ENCODE measurements at regions not wholly inside any gene's neighbourhood (a gene's known extent, or its start where the extent isn't known, plus 50 kb on each side); places are given as distances from the start of the nearest gene placed in this dataset.
"Not testable (repeated sequence)": the region's sequence is repeated elsewhere in the genome, so short reads cannot be mapped to it uniquely, and the experiment has no call there.

- Mint-ChIP-seq H3K4me1 (no peaks in the 10 kb centered on the region), H3K27ac (no peak overlapping the region), H3K4me3 (no peak overlapping the region), H3K27me3 (no peaks in the 10 kb centered on the region), H3K9me3 (peaks cover 0 to 7% (median 3%) of the 10 kb centered on the region in 8 donors), H3K36me3 (no peaks in the 10 kb centered on the region)
- Histone ChIP-seq H3K9me3 (ENCODE audit: control insufficient read depth in 1 of 2, low read length in 2 of 2) (no peaks in the 10 kb centered on the region), H3K27ac (ENCODE audit: low read depth, low read length) (no peak overlapping the region), H3K27me3 (ENCODE audit: insufficient read depth, low read length) (no peaks in the 10 kb centered on the region), H3K4me1 (ENCODE audit: insufficient read depth, low read length) (no peaks in the 10 kb centered on the region), H3K36me3 (ENCODE audit: insufficient read depth, low read length) (no peaks in the 10 kb centered on the region), H3K4me3 (ENCODE audit: low read length in 2 of 2) (no peak overlapping the region)
- ChIA-PET CTCF (ENCODE audit: partially characterized antibody) (no interaction called here), POLR2A (ENCODE audit: partially characterized antibody) (no interaction called here)
- no peak for DNase-seq
- intact Hi-C loops (cut with micrococcal nuclease): no loop called here
Measured at GRCh38 chr12:91467686-91468085, 285.1 kb upstream of the DCN start.

- H3K9me3 Mint-ChIP-seq: peaks cover 0 to 7% (median 3%) of the 10 kb centered on the region in 8 donors
- no peaks in the 10 kb centered on the region for H3K36me3 Mint-ChIP-seq
- no peak overlapping the region for H3K27ac Mint-ChIP-seq
- H3K27me3 ChIP-seq (ENCODE audit: insufficient read depth, low read length): no peaks in the 10 kb centered on the region
- intact Hi-C loops (cut with micrococcal nuclease): no loop called here
- no peaks in the 10 kb centered on the region for H3K9me3 ChIP-seq (ENCODE audit: control insufficient read depth in 1 of 2, low read length in 2 of 2)
- no peaks in the 10 kb centered on the region for H3K4me1 Mint-ChIP-seq
- H3K4me3 ChIP-seq (ENCODE audit: low read length in 2 of 2): no peak overlapping the region
- no peak overlapping the region for H3K27ac ChIP-seq (ENCODE audit: low read depth, low read length)
- no peaks in the 10 kb centered on the region for H3K4me1 ChIP-seq (ENCODE audit: insufficient read depth, low read length)
- peaks cover 3 to 9% of the 10 kb centered on the region in 2 donors for H3K27me3 Mint-ChIP-seq
- no peak overlapping the region for H3K4me3 Mint-ChIP-seq
- no peaks in the 10 kb centered on the region for H3K36me3 ChIP-seq (ENCODE audit: insufficient read depth, low read length)
- CTCF ChIA-PET (ENCODE audit: partially characterized antibody): interaction anchor here (0.6 kb wide), 1 partner anchor 8 kb away, joined by 3 read pairs; no protein-coding TSS in a partner anchor
- POLR2A ChIA-PET (ENCODE audit: partially characterized antibody): no interaction called here
- DNase-seq: no peak
Measured at GRCh38 chr12:91461061-91461460, 278.4 kb upstream of the DCN start.

DNA sequence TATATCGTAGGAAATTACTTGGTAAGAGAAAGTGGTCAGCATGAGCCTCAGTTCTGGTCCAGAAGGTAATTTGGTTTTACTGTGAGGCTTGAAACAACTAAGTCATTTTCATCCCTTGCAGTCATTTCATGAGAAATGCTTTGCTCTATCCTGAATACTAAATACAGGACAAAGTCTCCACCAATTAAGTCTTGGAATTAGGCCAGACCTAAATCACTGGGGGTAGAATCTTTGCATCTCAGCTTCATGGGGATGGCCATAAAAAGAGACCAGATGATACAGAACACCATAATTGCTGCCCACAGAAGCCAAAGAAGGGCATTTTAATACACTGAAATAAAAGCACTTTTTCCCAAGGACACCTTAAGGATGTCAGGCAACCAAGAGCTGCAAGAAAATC, 277.9 kb upstream of the DCN start:
- no peaks in the 10 kb centered on the region for H3K36me3 ChIP-seq (ENCODE audit: insufficient read depth, low read length)
- H3K4me3 Mint-ChIP-seq: no peak overlapping the region
- no peaks in the 10 kb centered on the region for H3K36me3 Mint-ChIP-seq
- H3K27ac ChIP-seq (ENCODE audit: low read depth, low read length): no peak overlapping the region
- no peaks in the 10 kb centered on the region for H3K9me3 ChIP-seq (ENCODE audit: control insufficient read depth in 1 of 2, low read length in 2 of 2)
- H3K27ac Mint-ChIP-seq: no peak overlapping the region
- ChIA-PET POLR2A (ENCODE audit: partially characterized antibody) (no interaction called here), CTCF (ENCODE audit: partially characterized antibody) (interaction anchor here (0.6 kb wide), 1 partner anchor 9 kb away, joined by 3 read pairs; no protein-coding TSS in a partner anchor)
- H3K4me1 ChIP-seq (ENCODE audit: insufficient read depth, low read length): no peaks in the 10 kb centered on the region
- DNase-seq: no peak
- H3K4me3 ChIP-seq (ENCODE audit: low read length in 2 of 2): no peak overlapping the region
- no peaks in the 10 kb centered on the region for H3K27me3 ChIP-seq (ENCODE audit: insufficient read depth, low read length)
- H3K4me1 Mint-ChIP-seq: no peaks in the 10 kb centered on the region
- H3K27me3 Mint-ChIP-seq: peaks cover 3 to 9% of the 10 kb centered on the region in 2 donors
- intact Hi-C loops (cut with micrococcal nuclease): no loop called here
- H3K9me3 Mint-ChIP-seq: peaks cover 0 to 6% (median under 1%) of the 10 kb centered on the region in 8 donors

GRCh38 chr12:91455321-91455720, 272.7 kb upstream of the DCN start:
- Mint-ChIP-seq H3K9me3 (peaks cover 1 to 20% (median 14%) of the 10 kb centered on the region in 8 donors), H3K27ac (no peak overlapping the region), H3K4me1 (no peaks in the 10 kb centered on the region), H3K4me3 (no peak overlapping the region), H3K36me3 (no peaks in the 10 kb centered on the region), H3K27me3 (peaks cover 5 to 11% of the 10 kb centered on the region in 2 donors)
- no peak overlapping the region for H3K4me3 ChIP-seq (ENCODE audit: low read length in 2 of 2)
- ChIA-PET CTCF (ENCODE audit: partially characterized antibody) (no interaction called here), POLR2A (ENCODE audit: partially characterized antibody) (no interaction called here)
- no peak for DNase-seq
- no peaks in the 10 kb centered on the region for H3K4me1 ChIP-seq (ENCODE audit: insufficient read depth, low read length)
- no peak overlapping the region for H3K27ac ChIP-seq (ENCODE audit: low read depth, low read length)
- H3K36me3 ChIP-seq (ENCODE audit: insufficient read depth, low read length): no peaks in the 10 kb centered on the region
- intact Hi-C loops (cut with micrococcal nuclease): no loop called here
- H3K9me3 ChIP-seq (ENCODE audit: control insufficient read depth in 1 of 2, low read length in 2 of 2): peaks cover 0 to 3% of the 10 kb centered on the region in 2 donors
- no peaks in the 10 kb centered on the region for H3K27me3 ChIP-seq (ENCODE audit: insufficient read depth, low read length)

GRCh38 chr12:91454179-91454578, 271.6 kb upstream of the DCN start:
- Mint-ChIP-seq H3K9me3 (peaks cover 1 to 24% (median 14%) of the 10 kb centered on the region in 8 donors), H3K36me3 (no peaks in the 10 kb centered on the region), H3K27me3 (peaks cover 5 to 11% of the 10 kb centered on the region in 2 donors), H3K27ac (no peak overlapping the region), H3K4me1 (no peaks in the 10 kb centered on the region), H3K4me3 (no peak overlapping the region)
- H3K4me3 ChIP-seq (ENCODE audit: low read length in 2 of 2): no peak overlapping the region
- ChIA-PET CTCF (ENCODE audit: partially characterized antibody) (no interaction called here), POLR2A (ENCODE audit: partially characterized antibody) (no interaction called here)
- peaks cover 0 to 3% of the 10 kb centered on the region in 2 donors for H3K9me3 ChIP-seq (ENCODE audit: control insufficient read depth in 1 of 2, low read length in 2 of 2)
- no peak overlapping the region for H3K27ac ChIP-seq (ENCODE audit: low read depth, low read length)
- no peaks in the 10 kb centered on the region for H3K4me1 ChIP-seq (ENCODE audit: insufficient read depth, low read length)
- no peaks in the 10 kb centered on the region for H3K36me3 ChIP-seq (ENCODE audit: insufficient read depth, low read length)
- intact Hi-C loops (cut with micrococcal nuclease): no loop called here
- DNase-seq: no peak
- H3K27me3 ChIP-seq (ENCODE audit: insufficient read depth, low read length): no peaks in the 10 kb centered on the region

DNA sequence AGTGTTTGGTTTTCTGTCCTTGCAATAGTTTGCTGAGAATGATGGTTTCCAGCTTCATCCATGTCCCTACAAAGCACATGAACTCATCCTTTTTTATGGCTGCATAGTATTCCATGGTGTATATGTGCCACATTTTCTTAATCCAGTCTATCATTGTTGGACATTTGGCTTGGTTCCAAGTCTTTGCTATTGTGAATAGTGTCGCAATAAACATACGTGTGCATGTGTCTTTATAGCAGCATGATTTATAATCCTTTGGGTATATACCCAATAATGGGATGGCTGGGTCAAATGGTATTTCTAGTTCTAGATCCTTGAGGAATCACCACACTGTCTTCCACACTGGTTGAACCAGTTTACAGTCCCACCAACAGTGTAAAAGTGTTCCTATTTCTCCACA, 269.8 kb upstream of the DCN start:
- H3K27ac Mint-ChIP-seq; H3K27ac ChIP-seq (ENCODE audit: low read depth, low read length); DNase-seq; CTCF ChIA-PET (ENCODE audit: partially characterized antibody); H3K4me3 Mint-ChIP-seq; H3K4me3 ChIP-seq (ENCODE audit: low read length in 2 of 2); H3K27me3 ChIP-seq (ENCODE audit: insufficient read depth, low read length); H3K4me1 Mint-ChIP-seq; H3K36me3 ChIP-seq (ENCODE audit: insufficient read depth, low read length); intact Hi-C loops (cut with micrococcal nuclease); H3K27me3 Mint-ChIP-seq; H3K36me3 Mint-ChIP-seq; H3K4me1 ChIP-seq (ENCODE audit: insufficient read depth, low read length); H3K9me3 ChIP-seq (ENCODE audit: control insufficient read depth in 1 of 2, low read length in 2 of 2); POLR2A ChIA-PET (ENCODE audit: partially characterized antibody): not testable (repeated sequence)
- peaks cover 1 to 24% (median 14%) of the 10 kb centered on the region in 8 donors for H3K9me3 Mint-ChIP-seq

GRCh38 chr12:91441993-91442952, 259.7 kb upstream of the DCN start:
- ChIA-PET POLR2A (ENCODE audit: partially characterized antibody) (no interaction called here), CTCF (ENCODE audit: partially characterized antibody) (interaction anchor here (0.7 kb wide), 1 partner anchor 1976 kb away, joined by 3 read pairs; no protein-coding TSS in a partner anchor)
- intact Hi-C loops (cut with micrococcal nuclease): no loop called here
- H3K9me3 Mint-ChIP-seq: peaks cover 0 to 3% (median 0%) of the 10 kb centered on the region in 8 donors
- H3K36me3 ChIP-seq (ENCODE audit: insufficient read depth, low read length): no peaks in the 10 kb centered on the region
- H3K9me3 ChIP-seq (ENCODE audit: control insufficient read depth in 1 of 2, low read length in 2 of 2): no peaks in the 10 kb centered on the region
- no peak for DNase-seq
- H3K27me3 ChIP-seq (ENCODE audit: insufficient read depth, low read length): no peaks in the 10 kb centered on the region
- H3K27ac Mint-ChIP-seq: no peak overlapping the region
- H3K27ac ChIP-seq (ENCODE audit: low read depth, low read length): no peak overlapping the region
- H3K4me1 Mint-ChIP-seq: peaks cover 0 to 3% (median 0%) of the 10 kb centered on the region in 4 donors
- H3K4me1 ChIP-seq (ENCODE audit: insufficient read depth, low read length): no peaks in the 10 kb centered on the region
- H3K4me3 ChIP-seq (ENCODE audit: low read length in 2 of 2): no peak overlapping the region
- H3K4me3 Mint-ChIP-seq: no peak overlapping the region
- peaks cover 2 to 3% of the 10 kb centered on the region in 2 donors for H3K27me3 Mint-ChIP-seq
- H3K36me3 Mint-ChIP-seq: no peaks in the 10 kb centered on the region

Data from CD4-positive, alpha-beta memory T cell (primary cell).